ENCODE measurements at regions not wholly inside any gene's neighbourhood (a gene's known extent, or its start where the extent isn't known, plus 50 kb on each side); places are given as distances from the start of the nearest gene placed in this dataset.
"Not testable (repeated sequence)": the region's sequence is repeated elsewhere in the genome, so short reads cannot be mapped to it uniquely, and the experiment has no call there.

- H3K9ac ChIP-seq (ENCODE audit: low read length): no peak overlapping the region
- H3K79me2 ChIP-seq (ENCODE audit: low read length): no peaks in the 10 kb centered on the region
- no peaks in the 10 kb centered on the region for H3K36me3 ChIP-seq (ENCODE audit: insufficient read depth, low read length)
- H4K20me1 ChIP-seq (ENCODE audit: insufficient read depth, low read depth, low read length): no peaks in the 10 kb centered on the region
- H3K9me3 ChIP-seq (ENCODE audit: low read length): no peaks in the 10 kb centered on the region
- H3K4me1 ChIP-seq (ENCODE audit: low read length): no peaks in the 10 kb centered on the region
- DNase-seq: no peak
- H3K4me2 ChIP-seq (ENCODE audit: low read depth, low read length, poor library complexity, severe bottlenecking): no peak overlapping the region
- no peaks in the 10 kb centered on the region for H3K27me3 ChIP-seq (ENCODE audit: low read length)
- H2AFZ ChIP-seq (ENCODE audit: low read length): no peak overlapping the region
- H3K4me3 ChIP-seq (ENCODE audit: low read length): no peak overlapping the region
- no peaks in the 10 kb centered on the region for H3K9me2 ChIP-seq (replicated peaks; ENCODE audit: insufficient read depth, low read length)
- H3K27ac ChIP-seq (ENCODE audit: low read length): no peak overlapping the region
Observed at GRCh38 chrX:13463608-13464007, 105.8 kb upstream of the EGFL6 start.

GRCh38 chrX:13452283-13452682 is 117.1 kb upstream of the EGFL6 start:
- H3K79me2 ChIP-seq (ENCODE audit: low read length): no peaks in the 10 kb centered on the region
- H4K20me1 ChIP-seq (ENCODE audit: insufficient read depth, low read depth, low read length): no peaks in the 10 kb centered on the region
- H2AFZ ChIP-seq (ENCODE audit: low read length): no peak overlapping the region
- H3K36me3 ChIP-seq (ENCODE audit: insufficient read depth, low read length): no peaks in the 10 kb centered on the region
- H3K27me3 ChIP-seq (ENCODE audit: low read length): no peaks in the 10 kb centered on the region
- no peak overlapping the region for H3K9ac ChIP-seq (ENCODE audit: low read length)
- no peaks in the 10 kb centered on the region for H3K9me2 ChIP-seq (replicated peaks; ENCODE audit: insufficient read depth, low read length)
- H3K4me2 ChIP-seq (ENCODE audit: low read depth, low read length, poor library complexity, severe bottlenecking): no peak overlapping the region
- H3K27ac ChIP-seq (ENCODE audit: low read length): no peak overlapping the region
- no peaks in the 10 kb centered on the region for H3K9me3 ChIP-seq (ENCODE audit: low read length)
- H3K4me1 ChIP-seq (ENCODE audit: low read length): no peaks in the 10 kb centered on the region
- no peak overlapping the region for H3K4me3 ChIP-seq (ENCODE audit: low read length)
- no peak for DNase-seq

GRCh38 chrX:13449441-13449840 is 120.0 kb upstream of the EGFL6 start:
- Histone ChIP-seq H3K4me2 (ENCODE audit: low read depth, low read length, poor library complexity, severe bottlenecking) (no peak overlapping the region), H3K27me3 (ENCODE audit: low read length) (no peaks in the 10 kb centered on the region), H3K4me3 (ENCODE audit: low read length) (no peak overlapping the region), H3K9me3 (ENCODE audit: low read length) (no peaks in the 10 kb centered on the region), H3K4me1 (ENCODE audit: low read length) (no peaks in the 10 kb centered on the region), H4K20me1 (ENCODE audit: insufficient read depth, low read depth, low read length) (no peaks in the 10 kb centered on the region), H3K27ac (ENCODE audit: low read length) (no peak overlapping the region), H2AFZ (ENCODE audit: low read length) (no peak overlapping the region), H3K9ac (ENCODE audit: low read length) (no peak overlapping the region), H3K36me3 (ENCODE audit: insufficient read depth, low read length) (no peaks in the 10 kb centered on the region), H3K9me2 (replicated peaks; ENCODE audit: insufficient read depth, low read length) (no peaks in the 10 kb centered on the region), H3K79me2 (ENCODE audit: low read length) (no peaks in the 10 kb centered on the region)
- no peak for DNase-seq

- no peak overlapping the region for H3K27ac ChIP-seq (ENCODE audit: low read length)
- H3K4me3 ChIP-seq (ENCODE audit: low read length): no peak overlapping the region
- H4K20me1 ChIP-seq (ENCODE audit: insufficient read depth, low read depth, low read length): no peaks in the 10 kb centered on the region
- no peaks in the 10 kb centered on the region for H3K79me2 ChIP-seq (ENCODE audit: low read length)
- no peaks in the 10 kb centered on the region for H3K9me2 ChIP-seq (replicated peaks; ENCODE audit: insufficient read depth, low read length)
- no peaks in the 10 kb centered on the region for H3K27me3 ChIP-seq (ENCODE audit: low read length)
- H3K9me3 ChIP-seq (ENCODE audit: low read length): no peaks in the 10 kb centered on the region
- no peaks in the 10 kb centered on the region for H3K36me3 ChIP-seq (ENCODE audit: insufficient read depth, low read length)
- no peak for DNase-seq
- no peaks in the 10 kb centered on the region for H3K4me1 ChIP-seq (ENCODE audit: low read length)
- H2AFZ ChIP-seq (ENCODE audit: low read length): no peak overlapping the region
- H3K4me2 ChIP-seq (ENCODE audit: low read depth, low read length, poor library complexity, severe bottlenecking): no peak overlapping the region
- no peak overlapping the region for H3K9ac ChIP-seq (ENCODE audit: low read length)
Observed at GRCh38 chrX:13448941-13449340, 120.5 kb upstream of the EGFL6 start.

GRCh38 chrX:13441608-13442007 is 121.8 kb upstream of the ATXN3L start:
- H4K20me1 ChIP-seq (ENCODE audit: insufficient read depth, low read depth, low read length); H3K9me3 ChIP-seq (ENCODE audit: low read length); H3K9ac ChIP-seq (ENCODE audit: low read length); H3K9me2 ChIP-seq (replicated peaks; ENCODE audit: insufficient read depth, low read length); H3K79me2 ChIP-seq (ENCODE audit: low read length); DNase-seq; H2AFZ ChIP-seq (ENCODE audit: low read length); H3K27me3 ChIP-seq (ENCODE audit: low read length); H3K4me2 ChIP-seq (ENCODE audit: low read depth, low read length, poor library complexity, severe bottlenecking); H3K4me3 ChIP-seq (ENCODE audit: low read length); H3K36me3 ChIP-seq (ENCODE audit: insufficient read depth, low read length); H3K27ac ChIP-seq (ENCODE audit: low read length); H3K4me1 ChIP-seq (ENCODE audit: low read length): not testable (repeated sequence)

GRCh38 chrX:13440176-13440575 is 120.3 kb upstream of the ATXN3L start:
- Histone ChIP-seq H3K9me3 (ENCODE audit: low read length) (no peaks in the 10 kb centered on the region), H3K27ac (ENCODE audit: low read length) (no peak overlapping the region), H3K27me3 (ENCODE audit: low read length) (no peaks in the 10 kb centered on the region), H4K20me1 (ENCODE audit: insufficient read depth, low read depth, low read length) (no peaks in the 10 kb centered on the region), H3K4me1 (ENCODE audit: low read length) (no peaks in the 10 kb centered on the region), H2AFZ (ENCODE audit: low read length) (no peak overlapping the region), H3K4me2 (ENCODE audit: low read depth, low read length, poor library complexity, severe bottlenecking) (no peak overlapping the region), H3K9ac (ENCODE audit: low read length) (no peak overlapping the region), H3K4me3 (ENCODE audit: low read length) (no peak overlapping the region), H3K79me2 (ENCODE audit: low read length) (no peaks in the 10 kb centered on the region), H3K9me2 (replicated peaks; ENCODE audit: insufficient read depth, low read length) (no peaks in the 10 kb centered on the region), H3K36me3 (ENCODE audit: insufficient read depth, low read length) (no peaks in the 10 kb centered on the region)
- DNase-seq: no peak

- no peaks in the 10 kb centered on the region for H3K9me3 ChIP-seq (ENCODE audit: low read length)
- no peaks in the 10 kb centered on the region for H3K79me2 ChIP-seq (ENCODE audit: low read length)
- no peaks in the 10 kb centered on the region for H4K20me1 ChIP-seq (ENCODE audit: insufficient read depth, low read depth, low read length)
Observed at GRCh38 chrX:13433298-13433605, 113.4 kb upstream of the ATXN3L start.

GRCh38 chrX:13432414-13433297 is 112.8 kb upstream of the ATXN3L start:
- H3K79me2 ChIP-seq (ENCODE audit: low read length): no peaks in the 10 kb centered on the region
- H3K36me3 ChIP-seq (ENCODE audit: insufficient read depth, low read length): no peaks in the 10 kb centered on the region
- no peak for DNase-seq
- H2AFZ ChIP-seq (ENCODE audit: low read length): no peak overlapping the region
- no peak overlapping the region for H3K27ac ChIP-seq (ENCODE audit: low read length)
- no peak overlapping the region for H3K4me3 ChIP-seq (ENCODE audit: low read length)
- H3K4me1 ChIP-seq (ENCODE audit: low read length): no peaks in the 10 kb centered on the region
- H4K20me1 ChIP-seq (ENCODE audit: insufficient read depth, low read depth, low read length): no peaks in the 10 kb centered on the region
- no peak overlapping the region for H3K4me2 ChIP-seq (ENCODE audit: low read depth, low read length, poor library complexity, severe bottlenecking)
- H3K9me3 ChIP-seq (ENCODE audit: low read length): no peaks in the 10 kb centered on the region
- H3K27me3 ChIP-seq (ENCODE audit: low read length): no peaks in the 10 kb centered on the region
- no peaks in the 10 kb centered on the region for H3K9me2 ChIP-seq (replicated peaks; ENCODE audit: insufficient read depth, low read length)
- no peak overlapping the region for H3K9ac ChIP-seq (ENCODE audit: low read length)

More at GRCh38 chrX:13433298-13433605, 113.4 kb upstream of the ATXN3L start:
- Histone ChIP-seq H3K9me2 (replicated peaks; ENCODE audit: insufficient read depth, low read length) (no peaks in the 10 kb centered on the region), H3K27me3 (ENCODE audit: low read length) (no peaks in the 10 kb centered on the region), H2AFZ (ENCODE audit: low read length) (no peak overlapping the region), H3K4me2 (ENCODE audit: low read depth, low read length, poor library complexity, severe bottlenecking) (no peak overlapping the region), H3K27ac (ENCODE audit: low read length) (no peak overlapping the region), H3K4me1 (ENCODE audit: low read length) (no peaks in the 10 kb centered on the region), H3K9ac (ENCODE audit: low read length) (no peak overlapping the region), H3K4me3 (ENCODE audit: low read length) (no peak overlapping the region), H3K36me3 (ENCODE audit: insufficient read depth, low read length) (no peaks in the 10 kb centered on the region)
- no peak for DNase-seq
